GM21529 (cell line): ENCODE measurements at regions not wholly inside any gene's neighbourhood (a gene's known extent, or its start where the extent isn't known, plus 50 kb on each side); places are given as distances from the start of the nearest gene placed in this dataset.

Experiments
- ATAC-seq: cut with Tn5 transposase; IDR thresholded peaks from one replicate; pipeline ENCODE4 v1.9.1; 2021; ENCODE audit not compliant: unreplicated experiment

DNA sequence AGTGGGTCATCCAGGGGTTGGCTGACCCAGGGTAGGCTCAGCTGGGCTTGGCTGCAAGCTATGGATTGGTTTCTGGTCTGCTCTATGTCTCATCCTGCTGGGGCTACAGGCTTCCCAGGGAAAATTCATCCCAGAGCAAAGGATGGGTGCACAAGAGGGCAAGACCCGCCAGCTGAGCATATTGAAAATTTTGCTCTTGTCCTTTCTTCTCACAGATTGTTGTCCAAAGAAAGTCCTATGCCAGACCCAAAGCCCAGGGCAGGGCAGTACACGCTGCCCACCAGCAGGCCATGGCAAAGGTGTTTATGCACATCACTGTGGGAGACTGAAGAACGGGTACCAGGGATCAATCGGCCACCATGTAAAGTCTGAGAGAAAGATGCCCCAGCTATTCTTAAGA lies 95.3 kb upstream of the PARP11 start:
- ATAC-seq = no peak

DNA sequence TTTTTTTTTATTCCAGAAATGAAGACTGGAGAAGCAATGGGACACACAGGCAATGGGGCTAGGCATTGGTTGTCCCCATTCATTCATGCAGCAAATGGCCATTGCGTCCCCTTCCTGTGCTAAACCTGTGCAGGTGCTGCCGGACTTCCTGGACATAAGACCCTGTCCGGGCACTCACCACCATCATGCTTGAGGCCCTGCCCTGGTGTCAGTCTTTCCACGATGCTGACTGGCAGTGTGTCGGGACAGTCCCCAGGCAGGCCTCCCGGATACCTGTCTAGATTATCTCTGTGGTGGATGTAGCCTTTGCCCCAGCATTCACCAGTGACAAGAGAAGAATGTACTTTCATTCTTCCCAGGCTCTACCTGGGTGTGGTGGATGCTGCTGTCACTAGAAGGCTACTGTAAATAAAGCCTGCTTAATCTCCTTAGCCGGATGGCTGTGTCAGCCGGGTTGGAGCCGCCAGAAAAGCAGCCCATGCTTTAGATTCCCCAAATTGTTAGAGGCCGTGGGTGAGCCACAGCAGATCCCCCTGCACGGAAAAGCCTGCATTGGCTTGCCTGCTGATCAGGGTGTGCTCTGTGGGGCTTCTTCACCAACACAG lies 94.5 kb upstream of the PARP11 start:
- no peak for ATAC-seq

- no peak for ATAC-seq
These were observed 93.2 kb upstream of the PARP11 start for GRCh38 chr12:3966376-3966775.

DNA sequence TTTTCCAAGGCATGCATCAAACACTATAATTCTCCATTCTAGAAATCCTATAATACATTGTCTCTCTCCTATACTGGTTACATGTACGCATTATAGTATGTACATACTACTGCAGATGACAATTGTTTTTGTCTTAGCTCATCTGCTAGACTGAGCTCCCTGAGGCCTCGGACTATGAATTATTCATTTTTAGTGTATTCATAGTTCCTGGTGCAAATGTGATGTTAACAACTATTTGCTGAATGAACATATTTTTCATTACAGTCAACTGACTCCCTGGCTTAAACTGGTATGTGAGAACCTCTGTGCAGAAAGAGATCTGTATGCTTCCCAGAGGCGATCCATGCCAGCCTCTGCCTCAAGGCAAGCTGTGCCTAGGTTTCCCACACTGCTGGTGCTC lies 91.8 kb upstream of the PARP11 start:
- no peak for ATAC-seq

DNA sequence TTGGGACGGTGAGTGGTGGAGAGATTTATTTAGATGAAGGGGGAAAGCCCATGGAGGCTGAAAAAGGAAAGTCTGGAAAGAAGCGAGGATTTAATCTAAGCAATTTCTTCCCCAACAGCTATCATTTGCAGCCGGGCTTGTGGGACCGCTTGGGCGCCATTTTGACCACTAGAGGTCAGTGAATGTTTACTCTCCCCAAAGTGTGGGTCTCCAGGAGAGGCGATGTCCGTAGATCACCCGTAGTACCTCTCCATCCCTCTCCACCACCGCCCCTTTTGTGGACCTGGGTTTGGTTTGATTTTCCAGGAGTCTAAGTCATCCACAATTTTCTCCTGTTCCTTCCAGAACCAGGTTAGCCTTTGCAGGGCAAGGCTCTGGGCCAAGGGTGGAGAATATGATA lies 91.2 kb upstream of the PARP11 start:
- ATAC-seq = no peak

DNA sequence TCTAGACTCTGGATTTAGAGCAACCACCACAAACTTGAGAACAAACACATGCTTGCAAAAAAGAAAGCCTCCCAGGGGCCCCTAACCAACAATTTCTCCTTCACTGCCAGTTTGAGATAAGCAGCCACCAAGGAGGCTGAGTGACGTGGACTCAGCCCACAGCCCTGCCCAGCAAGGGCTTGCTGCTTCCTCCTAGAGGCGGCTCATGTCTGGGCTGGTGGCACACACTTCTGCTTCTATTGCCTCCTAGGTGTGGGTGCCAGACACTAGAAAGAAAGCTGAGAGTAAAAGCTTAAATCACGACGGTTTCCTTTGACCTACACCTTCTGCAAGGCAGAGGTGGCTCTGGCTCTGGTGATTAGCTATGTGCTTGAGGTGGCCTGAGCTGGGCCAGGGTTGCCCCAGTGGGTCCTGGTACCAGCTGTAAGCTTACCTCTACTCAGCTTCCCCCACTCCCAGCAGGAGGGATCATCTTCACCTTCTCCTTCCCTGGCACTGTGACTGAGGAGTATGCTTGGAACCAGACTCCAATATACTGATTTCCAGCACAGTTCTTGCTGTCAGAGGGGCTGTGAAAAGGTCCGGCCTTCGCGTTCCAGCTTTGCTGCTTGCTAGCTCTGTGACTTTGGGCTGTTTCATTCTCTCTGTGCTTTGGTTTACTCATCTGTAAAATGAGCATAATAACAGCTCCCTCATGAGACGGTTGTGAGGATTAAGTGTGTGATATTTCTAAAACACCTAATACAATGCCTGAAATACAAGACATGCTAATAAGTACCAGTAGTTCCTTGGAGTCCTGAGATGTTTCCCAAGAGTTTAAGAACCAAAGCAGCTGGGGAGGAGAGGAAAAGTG lies 89.7 kb upstream of the PARP11 start:
- ATAC-seq = no peak

DNA sequence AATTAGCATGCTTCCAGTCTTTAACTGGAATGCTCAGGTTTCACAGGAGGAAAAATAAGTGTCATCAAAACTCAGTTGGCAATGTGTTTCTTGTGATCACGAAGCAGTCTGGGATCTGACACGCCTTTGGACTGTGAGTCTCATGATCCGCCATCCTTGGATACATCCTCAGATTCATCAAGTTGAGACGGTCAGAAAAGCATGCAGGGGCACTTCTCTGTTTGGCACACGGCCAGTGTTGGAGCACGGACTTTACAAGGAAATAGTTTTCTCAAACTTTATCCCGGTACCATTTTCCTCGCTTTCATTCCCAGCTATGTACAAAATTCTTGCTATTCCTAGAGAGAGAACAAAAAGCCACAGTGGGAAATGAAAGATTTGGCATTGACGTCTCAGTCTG lies 88.4 kb upstream of the PARP11 start:
- ATAC-seq = no peak

GRCh38 chr12:3959799-3960560 lies 86.8 kb upstream of the PARP11 start:
- ATAC-seq = no peak

DNA sequence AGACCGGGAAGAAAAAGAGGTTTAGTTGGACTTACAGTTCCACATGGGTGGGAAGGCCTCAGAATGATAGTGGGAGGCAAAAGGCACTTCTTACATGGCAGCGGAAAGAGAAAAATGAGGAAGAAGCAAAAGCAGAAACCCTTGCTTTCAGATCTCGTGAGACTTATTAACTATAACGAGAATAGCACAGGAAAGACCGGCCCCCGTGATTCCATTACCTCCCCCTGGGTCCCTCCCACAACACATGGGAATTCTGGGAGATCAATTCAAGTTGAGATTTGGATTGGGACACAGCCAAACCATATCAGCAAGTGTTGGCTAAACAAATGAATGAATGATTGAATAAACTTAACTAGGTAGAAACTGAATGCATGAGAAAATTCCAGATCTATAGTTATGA lies 85.3 kb upstream of the PARP11 start:
- no peak for ATAC-seq

GRCh38 chr12:3951380-3952135 lies 78.4 kb upstream of the PARP11 start:
- ATAC-seq = no peak

- ATAC-seq = no peak
These were observed 77.6 kb upstream of the PARP11 start for GRCh38 chr12:3950714-3951320.

DNA sequence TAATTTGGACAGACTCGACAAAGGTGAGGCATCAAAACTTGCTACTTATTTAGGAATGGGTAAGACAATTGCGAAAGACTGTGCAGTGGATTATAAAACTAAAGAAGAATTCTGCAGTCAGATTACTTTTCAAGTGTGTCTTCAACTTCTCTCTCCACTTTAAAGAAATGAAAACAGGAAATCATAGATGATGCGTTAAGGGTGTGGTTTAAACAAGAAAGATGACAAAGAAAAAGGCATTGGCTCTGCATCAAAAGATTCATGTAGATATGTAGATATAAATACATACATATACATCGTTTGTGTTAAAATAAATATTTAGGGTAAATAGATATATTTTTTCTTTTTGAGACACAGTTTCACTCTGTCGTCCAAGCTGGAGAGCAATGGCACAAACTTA lies 74.6 kb upstream of the PARP11 start:
- ATAC-seq = no peak

DNA sequence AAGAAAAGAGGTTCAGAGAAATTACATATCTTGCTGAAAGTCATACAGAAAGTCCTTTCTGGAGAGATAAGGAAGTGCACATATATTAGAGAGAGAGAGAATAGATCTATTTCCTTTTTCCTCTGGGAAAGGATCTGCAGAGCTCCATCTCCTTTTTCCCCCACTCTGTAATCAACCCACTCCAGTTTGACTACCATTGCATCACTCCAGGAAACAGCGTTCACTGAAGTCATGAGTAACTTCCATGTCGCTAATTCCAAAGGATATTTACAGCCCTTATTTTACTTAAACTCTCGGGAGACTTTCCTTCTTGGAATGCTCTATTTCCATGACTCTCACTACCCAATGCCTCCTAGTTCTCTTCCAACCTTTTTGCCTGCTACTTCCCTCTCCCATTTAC lies 72.5 kb upstream of the PARP11 start:
- ATAC-seq = no peak

GRCh38 chr12:3944620-3945019 lies 71.4 kb upstream of the PARP11 start:
- no peak for ATAC-seq

- no peak for ATAC-seq
These were observed 64.9 kb upstream of the PARP11 start for GRCh38 chr12:3938042-3938544.

- ATAC-seq = no peak
These were observed 61.9 kb upstream of the PARP11 start for GRCh38 chr12:3935078-3935477.

DNA sequence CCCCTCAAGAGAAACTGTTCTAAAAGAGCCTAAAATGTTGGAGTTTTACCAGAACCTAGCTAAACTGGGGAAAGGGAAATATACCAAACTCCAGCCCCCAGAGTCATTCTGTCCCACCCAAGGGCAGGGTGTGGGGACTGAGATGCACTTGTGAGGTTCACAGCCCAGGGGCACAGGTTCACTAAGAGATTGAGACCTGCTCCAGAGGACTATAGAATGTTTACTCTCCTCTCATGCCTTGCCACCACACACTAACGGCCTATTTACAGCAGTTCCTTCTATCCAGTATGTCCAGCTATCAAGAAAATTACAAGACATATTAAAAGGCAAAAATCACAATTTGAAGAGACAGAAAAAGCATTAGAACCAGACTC lies 60.6 kb upstream of the PARP11 start:
- no peak for ATAC-seq

- no peak for ATAC-seq
These were observed 60.0 kb upstream of the PARP11 start for GRCh38 chr12:3933074-3933818.

DNA sequence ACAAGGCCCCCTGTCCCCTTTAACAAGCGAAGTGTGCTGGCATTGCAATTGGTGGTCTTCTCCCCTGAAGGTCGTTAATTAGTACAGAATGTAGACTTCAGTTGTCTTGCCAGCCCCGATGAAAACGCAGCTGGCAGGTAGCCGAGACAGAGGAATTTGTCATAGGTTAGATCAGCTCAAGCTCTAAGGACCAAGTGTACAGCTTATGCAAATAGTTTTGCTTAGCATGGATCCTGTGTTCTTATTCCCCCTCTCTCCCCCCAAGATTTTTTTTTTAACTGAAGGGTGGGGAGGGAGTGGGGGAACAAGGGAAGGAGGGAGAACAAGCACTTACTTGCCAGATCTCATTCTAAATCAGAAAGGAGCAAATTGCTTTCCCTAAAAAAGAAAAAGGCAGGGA lies 58.6 kb upstream of the PARP11 start:
- ATAC-seq = no peak

DNA sequence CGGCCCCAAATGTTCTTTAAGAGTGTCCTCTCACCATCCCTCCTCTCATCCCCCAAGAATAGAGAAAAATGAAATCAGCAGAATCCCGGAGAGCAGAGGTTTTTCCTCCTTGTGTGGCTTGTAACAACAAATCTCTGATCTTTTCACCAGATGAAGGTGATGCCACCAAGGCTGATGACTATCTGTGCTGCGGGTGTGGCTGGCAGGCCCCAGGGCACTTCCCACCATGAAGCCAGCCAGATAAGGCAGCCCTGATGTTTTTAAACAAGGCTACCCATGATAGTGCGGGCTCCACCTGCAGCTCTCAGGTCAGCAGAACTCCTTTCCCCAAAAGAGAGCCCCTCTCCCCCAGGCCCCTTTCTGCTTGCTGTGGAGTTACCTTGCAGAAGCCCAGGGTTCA lies 58.0 kb upstream of the PARP11 start:
- ATAC-seq = no peak
